ENCODE measurements at regions not wholly inside any gene's neighbourhood (a gene's known extent, or its start where the extent isn't known, plus 50 kb on each side); places are given as distances from the start of the nearest gene placed in this dataset.
A peak's percentile ranks its signal among the peaks of the same experiment; 100 is the strongest.

DNA sequence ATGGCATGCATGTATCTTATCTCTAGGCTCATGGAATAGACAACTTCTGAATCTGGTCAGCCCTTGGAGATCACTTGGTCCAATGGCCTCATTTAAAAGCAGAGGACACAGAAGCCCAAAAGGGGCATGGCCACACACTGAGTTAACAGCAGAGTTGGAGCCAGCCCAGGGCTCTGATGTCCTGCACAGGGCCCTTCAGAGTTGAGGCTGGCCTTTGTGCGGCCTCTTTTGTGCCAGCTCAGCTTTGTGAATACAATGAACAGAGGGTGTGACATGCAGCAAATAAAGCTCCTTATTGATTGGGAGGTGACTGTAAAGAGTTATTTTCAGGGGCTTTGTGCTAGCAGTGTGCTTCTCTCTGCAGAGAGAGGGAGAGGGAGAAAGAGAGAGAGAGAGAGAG, 150.1 kb upstream of the STK32A start:
- DNase-seq (ENCODE audit: low read depth), result no peak

DNA sequence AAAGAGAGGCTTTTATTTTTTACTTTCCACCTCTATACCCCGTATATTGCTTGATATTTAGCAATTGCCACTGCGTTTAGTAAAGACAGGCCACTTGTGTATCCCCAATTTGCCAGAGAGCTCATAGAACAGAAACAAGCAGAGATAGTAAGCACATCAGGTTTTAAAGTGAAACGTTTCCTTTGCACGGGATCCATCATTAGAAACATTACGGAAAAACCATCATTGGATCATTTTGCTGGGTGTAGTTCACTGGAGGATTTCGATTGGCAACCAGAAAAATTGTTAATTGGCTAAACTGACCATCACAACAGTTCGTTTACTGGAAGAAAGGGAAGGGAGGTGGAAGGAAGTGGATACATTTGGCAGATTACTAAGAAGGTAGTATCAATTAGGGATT, 149.4 kb upstream of the STK32A start:
- no peak overlapping the region for H3K4me3 ChIP-seq (ENCODE audit: control insufficient read depth, low read depth, low read length)
- no peak for DNase-seq (ENCODE audit: low read depth)
- no peak for TF ChIP-seq CTCF (IDR thresholded peaks at IDR 0.05; ENCODE audit: control insufficient read depth, insufficient read depth, low read depth, low read length, missing control alignments)

More for the DNA sequence above, 150.1 kb upstream of the STK32A start:
- H3K4me3 ChIP-seq (ENCODE audit: control insufficient read depth, low read depth, low read length), result no peak overlapping the region
- TF ChIP-seq CTCF (IDR thresholded peaks at IDR 0.05; ENCODE audit: control insufficient read depth, insufficient read depth, low read depth, low read length, missing control alignments), result no peak

- no peak for TF ChIP-seq CTCF (IDR thresholded peaks at IDR 0.05; ENCODE audit: control insufficient read depth, insufficient read depth, low read depth, low read length, missing control alignments)
- no peak overlapping the region for H3K4me3 ChIP-seq (ENCODE audit: control insufficient read depth, low read depth, low read length)
- DNase-seq (ENCODE audit: low read depth), result no peak
Measured at GRCh38 chr5:147092044-147092443, 142.8 kb upstream of the STK32A start.

- TF ChIP-seq CTCF (IDR thresholded peaks at IDR 0.05; ENCODE audit: control insufficient read depth, insufficient read depth, low read depth, low read length, missing control alignments), result no peak
- no peak overlapping the region for H3K4me3 ChIP-seq (ENCODE audit: control insufficient read depth, low read depth, low read length)
- DNase-seq (ENCODE audit: low read depth), result no peak
Measured at GRCh38 chr5:147093138-147093537, 141.7 kb upstream of the STK32A start.

DNA sequence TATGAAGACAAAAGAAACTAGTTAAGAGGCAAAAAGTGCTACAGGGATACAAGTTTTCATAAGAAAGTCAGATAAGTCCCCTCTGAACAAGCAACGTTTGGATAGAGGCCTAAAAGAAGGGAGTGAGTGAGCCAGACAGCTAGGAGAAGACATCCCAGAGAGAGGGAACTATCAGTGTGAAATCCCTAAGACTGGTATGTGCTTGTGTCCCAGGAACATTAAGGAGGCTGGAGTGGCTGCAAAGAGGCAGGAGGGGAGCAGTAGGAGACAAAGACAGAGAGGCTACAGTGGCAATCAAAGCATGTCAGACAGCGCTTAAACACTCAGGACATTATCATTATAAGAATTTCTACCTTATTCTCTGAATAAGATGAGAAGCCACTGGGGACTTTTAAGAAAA, 139.1 kb upstream of the STK32A start:
- no peak for TF ChIP-seq CTCF (IDR thresholded peaks at IDR 0.05; ENCODE audit: control insufficient read depth, insufficient read depth, low read depth, low read length, missing control alignments)
- DNase-seq (ENCODE audit: low read depth), result no peak
- H3K4me3 ChIP-seq (ENCODE audit: control insufficient read depth, low read depth, low read length), result no peak overlapping the region

- no peak overlapping the region for H3K4me3 ChIP-seq (ENCODE audit: control insufficient read depth, low read depth, low read length)
- peak; percentile 68 for TF ChIP-seq CTCF (IDR thresholded peaks at IDR 0.05; ENCODE audit: control insufficient read depth, insufficient read depth, low read depth, low read length, missing control alignments)
- peak; percentile 21 for DNase-seq (ENCODE audit: low read depth)
Measured at GRCh38 chr5:147098233-147098790, 136.5 kb upstream of the STK32A start.
